Natural killer cell (primary cell): ENCODE measurements at regions not wholly inside any gene's neighbourhood (a gene's known extent, or its start where the extent isn't known, plus 50 kb on each side); places are given as distances from the start of the nearest gene placed in this dataset.

Experiments
- ATAC-seq, 3 donors: fragments of 150-1000 bp in 2 of 3; fragments of 200-7000 bp in 1 of 3; cut with Tn5 transposase; 1 replicate in 1 of 3; 2 replicates in 2 of 3; pipeline ENCODE4 v1.10.0; 2021; ENCODE audit warnings: mild to moderate bottlenecking in 2 of 3, moderate library complexity in 2 of 3
- DNase-seq, 2 donors: peaks; one replicate each; pipeline versions ENCODE4 v3.0.0 to v3.0.0-alpha.2; 2013 to 2021; ENCODE audit warnings: mixed read lengths in 1 of 2
- H3K27ac ChIP-seq: one replicate; pipeline ENCODE4 v1.5.1; 2013; ENCODE audit warnings: mild to moderate bottlenecking, low read length
- H3K27me3 ChIP-seq: one replicate; pipeline ENCODE4 v1.6.1; 2013; ENCODE audit warnings: low read length; ENCODE audit not compliant: control insufficient read depth, insufficient read depth
- H3K36me3 ChIP-seq: one replicate; pipeline ENCODE4 v1.6.1; 2013; ENCODE audit warnings: low read length; ENCODE audit not compliant: control insufficient read depth, insufficient read depth
- H3K4me1 ChIP-seq: one replicate; pipeline ENCODE4 v1.6.1; 2013; ENCODE audit warnings: low read length; ENCODE audit not compliant: control insufficient read depth, insufficient read depth
- H3K4me3 ChIP-seq: one replicate; pipeline ENCODE4 v1.5.1; 2013; ENCODE audit warnings: low read length
- H3K9me3 ChIP-seq: one replicate; pipeline ENCODE4 v1.6.1; 2013; ENCODE audit warnings: low read length; ENCODE audit not compliant: control insufficient read depth, insufficient read depth
- H3K27ac Mint-ChIP-seq, 2 donors: one replicate each; pipeline ENCODE4 v1.8.0; 2022; ENCODE audit warnings: mild to moderate bottlenecking in 2 of 2, mixed read lengths in 2 of 2, moderate library complexity in 1 of 2
- H3K27me3 Mint-ChIP-seq, 2 donors: one replicate each; pipeline ENCODE4 v1.8.0; 2022; ENCODE audit warnings: low read depth in 2 of 2, mixed read lengths in 2 of 2
- H3K36me3 Mint-ChIP-seq: one replicate; pipeline ENCODE4 v1.8.0; 2022; ENCODE audit warnings: mixed read lengths
- H3K4me1 Mint-ChIP-seq, 2 donors: one replicate each; pipeline ENCODE4 v1.8.0; 2022; ENCODE audit warnings: mixed read lengths in 2 of 2
- H3K4me3 Mint-ChIP-seq: one replicate; pipeline ENCODE4 v1.8.0; 2022; ENCODE audit warnings: mild to moderate bottlenecking, moderate library complexity, mixed read lengths
- H3K9me3 Mint-ChIP-seq, 2 donors: one replicate each; pipeline ENCODE4 v1.8.0; 2022; ENCODE audit warnings: mixed read lengths in 2 of 2
- CTCF ChIP-seq: fragments of 200-600 bp; IDR thresholded peaks from one replicate; pipeline ENCODE4 v1.8.0; 2022; ENCODE audit warnings: antibody characterized with exemption
- WGBS: methylation state at CpG from one replicate; pipeline ENCODE4 v1.1.7; 2013; ENCODE audit warnings: missing lambda C conversion rate; ENCODE audit not compliant: insufficient coverage; 5-methylcytosine and 5-hydroxymethylcytosine counted together
- intact Hi-C: fragments of 100-400 bp; cut with micrococcal nuclease; formaldehyde crosslinking; loops from one replicate; pipeline ENCODE4 v1.14.2; 2022

DNA sequence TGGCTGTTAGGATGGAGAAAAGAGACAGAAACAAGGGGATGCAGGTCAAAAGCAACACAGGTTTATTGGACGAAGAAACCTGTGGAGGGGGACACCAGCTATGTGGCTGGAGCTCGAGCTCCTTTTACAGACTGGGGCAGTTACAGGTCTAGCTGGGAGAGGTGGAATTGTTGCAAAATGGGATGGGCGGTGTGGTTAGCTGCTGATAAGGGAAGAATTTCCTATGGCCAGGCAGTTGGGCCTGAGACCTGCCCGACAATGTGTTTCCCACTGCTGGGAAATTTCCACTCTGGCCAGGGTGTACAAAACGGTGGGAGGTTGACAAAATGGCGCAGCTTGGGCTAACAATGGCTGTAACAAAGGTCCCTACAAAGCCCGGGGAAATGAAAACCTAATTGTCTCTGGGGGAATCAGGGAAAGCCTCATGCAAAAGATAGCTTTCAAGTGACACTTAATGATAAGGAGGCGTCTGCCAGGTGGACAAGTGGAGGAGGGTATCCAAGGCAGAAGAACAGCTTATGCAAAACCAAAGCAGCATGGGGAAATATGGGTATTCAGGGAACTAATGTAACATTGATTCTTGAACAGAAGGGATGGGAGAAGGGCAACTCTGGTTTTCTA, 137.4 kb upstream of the SGO1 start:
- Histone ChIP-seq H3K36me3 (no peaks in the 10 kb centered on the region), H3K4me3 (no peak overlapping the region), H3K27me3 (no peaks in the 10 kb centered on the region), H3K27ac (no peak overlapping the region), H3K9me3 (no peaks in the 10 kb centered on the region), H3K4me1 (no peaks in the 10 kb centered on the region)
- peaks cover 5 to 9% of the 10 kb centered on the region in 2 donors for H3K4me1 Mint-ChIP-seq
- ATAC-seq (no peak), DNase-seq (no peak)
- no peak for TF ChIP-seq CTCF
- intact Hi-C loops = no loop called here
- no peaks in the 10 kb centered on the region for H3K36me3 Mint-ChIP-seq
- no peaks in the 10 kb centered on the region for H3K9me3 Mint-ChIP-seq
- H3K27me3 Mint-ChIP-seq = no peaks in the 10 kb centered on the region
- WGBS = 92% methylated on average over 8 of the region's 8 CpGs
- no peak overlapping the region for H3K4me3 Mint-ChIP-seq
- no peak overlapping the region for H3K27ac Mint-ChIP-seq

- Histone ChIP-seq H3K4me3 (no peak overlapping the region), H3K36me3 (no peaks in the 10 kb centered on the region), H3K9me3 (no peaks in the 10 kb centered on the region), H3K4me1 (no peaks in the 10 kb centered on the region), H3K27ac (no peak overlapping the region), H3K27me3 (no peaks in the 10 kb centered on the region)
- no peak overlapping the region for H3K4me3 Mint-ChIP-seq
- no peak for ATAC-seq
- no peaks in the 10 kb centered on the region for H3K9me3 Mint-ChIP-seq
- no peak for DNase-seq
- intact Hi-C loops = no loop called here
- no peak overlapping the region for H3K27ac Mint-ChIP-seq
- H3K4me1 Mint-ChIP-seq = no peaks in the 10 kb centered on the region
- H3K36me3 Mint-ChIP-seq = no peaks in the 10 kb centered on the region
- WGBS = 69% methylated on average over 1 of the region's 1 CpG
- no peak for TF ChIP-seq CTCF
- H3K27me3 Mint-ChIP-seq = no peaks in the 10 kb centered on the region
These were observed 136.1 kb upstream of the SGO1 start for GRCh38 chr3:20322085-20322484.

DNA sequence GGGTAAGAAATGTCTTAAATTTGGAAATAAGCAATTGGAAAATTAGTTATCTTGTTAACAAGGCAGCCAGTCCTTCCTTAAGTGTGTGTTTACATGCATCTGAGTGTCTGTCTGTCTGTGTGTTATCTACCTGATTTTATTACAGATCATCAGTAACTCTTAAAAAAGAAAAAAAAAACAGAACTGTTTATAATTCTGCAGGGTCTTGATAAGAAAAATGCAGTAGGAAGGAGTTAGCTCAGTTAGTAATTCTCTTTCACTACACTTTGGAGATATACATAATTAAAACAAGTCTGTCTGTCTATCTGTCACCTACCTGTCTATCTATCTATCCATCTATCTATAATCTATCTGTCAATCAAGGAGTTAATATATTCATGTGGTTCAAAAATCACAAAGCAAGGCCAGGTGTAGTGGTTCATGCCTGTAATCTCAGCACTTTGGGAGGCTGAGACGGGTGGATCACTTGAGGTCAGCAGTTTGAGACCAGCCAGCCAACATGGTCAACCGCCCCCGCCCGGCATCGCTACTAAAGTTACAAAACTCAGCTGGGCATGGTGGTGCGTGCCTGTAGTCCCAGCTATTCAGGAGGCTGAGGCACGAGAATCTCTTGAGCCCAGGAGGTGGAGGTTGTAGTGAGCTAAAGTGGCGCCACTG, 135.5 kb upstream of the SGO1 start:
- H3K27me3 ChIP-seq = no peaks in the 10 kb centered on the region
- no peak overlapping the region for H3K27ac Mint-ChIP-seq
- no peaks in the 10 kb centered on the region for H3K27me3 Mint-ChIP-seq
- intact Hi-C loops = no loop called here
- no peaks in the 10 kb centered on the region for H3K36me3 ChIP-seq
- H3K27ac ChIP-seq = no peak overlapping the region
- no peak overlapping the region for H3K4me3 Mint-ChIP-seq
- no peak for TF ChIP-seq CTCF
- no peaks in the 10 kb centered on the region for H3K36me3 Mint-ChIP-seq
- no peaks in the 10 kb centered on the region for H3K9me3 Mint-ChIP-seq
- H3K9me3 ChIP-seq = no peaks in the 10 kb centered on the region
- no peaks in the 10 kb centered on the region for H3K4me1 Mint-ChIP-seq
- ATAC-seq (no peak), DNase-seq (no peak)
- H3K4me1 ChIP-seq = no peaks in the 10 kb centered on the region
- WGBS = 94% methylated on average over 8 of the region's 8 CpGs
- no peak overlapping the region for H3K4me3 ChIP-seq

- Histone ChIP-seq H3K4me3 (no peak overlapping the region), H3K36me3 (no peaks in the 10 kb centered on the region), H3K4me1 (no peaks in the 10 kb centered on the region), H3K27ac (no peak overlapping the region), H3K27me3 (no peaks in the 10 kb centered on the region), H3K9me3 (no peaks in the 10 kb centered on the region)
- intact Hi-C loops = no loop called here
- Mint-ChIP-seq H3K27ac (no peak overlapping the region), H3K4me3 (no peak overlapping the region), H3K27me3 (no peaks in the 10 kb centered on the region), H3K4me1 (no peaks in the 10 kb centered on the region), H3K36me3 (no peaks in the 10 kb centered on the region), H3K9me3 (no peaks in the 10 kb centered on the region)
- DNase-seq = no peak
- no peak for ATAC-seq
- WGBS = 80% methylated on average over 2 of the region's 3 CpGs
- TF ChIP-seq CTCF = no peak
These were observed 134.5 kb upstream of the SGO1 start for GRCh38 chr3:20320489-20320888.
